ENCODE measurements at regions not wholly inside any gene's neighbourhood (a gene's known extent, or its start where the extent isn't known, plus 50 kb on each side); places are given as distances from the start of the nearest gene placed in this dataset.

DNA sequence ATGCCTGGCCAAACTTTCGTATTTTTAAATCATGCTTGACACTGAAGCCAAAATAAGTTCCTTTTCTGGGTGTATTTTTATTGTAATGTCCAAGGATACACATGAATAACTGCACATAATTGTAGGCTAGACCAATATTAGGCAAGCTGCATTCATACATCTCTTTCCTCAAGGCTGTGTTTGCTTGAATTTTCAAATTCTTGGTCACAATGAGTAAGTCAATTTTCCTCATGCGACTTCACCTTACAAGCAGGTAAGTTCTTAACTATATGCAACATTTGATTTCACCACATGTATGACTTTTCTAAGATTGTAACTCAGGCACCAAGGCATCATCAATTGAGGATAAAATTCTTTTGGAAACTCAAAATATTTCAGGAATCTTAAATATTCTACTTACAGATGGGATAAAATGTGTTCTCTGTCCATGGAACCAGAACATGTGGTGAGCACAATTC lies 112.4 kb upstream of the ZNF217 start:
- no CpG with 5 or more reads among the region's 2 CpGs for WGBS (ENCODE audit: extremely low coverage, insufficient read length, low lambda C conversion rate)
- Histone ChIP-seq H2BK5ac (ENCODE audit: insufficient read length, low read length) (no peak overlapping the region), H3K79me2 (ENCODE audit: insufficient read depth, low read length) (no peaks in the 10 kb centered on the region), H4K5ac (ENCODE audit: insufficient read length, low read depth, low read length) (no peak overlapping the region), H2BK15ac (ENCODE audit: low read depth, low read length) (no peak overlapping the region), H3K4ac (ENCODE audit: low read depth, low read length) (no peak overlapping the region), H3K23me2 (ENCODE audit: insufficient read length, low read depth, low read length, poor library complexity, severe bottlenecking) (no peaks in the 10 kb centered on the region), H3K4me2 (ENCODE audit: insufficient read depth, insufficient read length, low read length) (no peak overlapping the region), H2AFZ (ENCODE audit: low read length) (no peak overlapping the region), H3K18ac (ENCODE audit: insufficient read length, low read depth, low read length) (no peak overlapping the region), H2BK12ac (ENCODE audit: insufficient read length, low read depth, low read length) (no peak overlapping the region), H3K9me3 (ENCODE audit: control insufficient read depth, low read depth, low read length) (no peaks in the 10 kb centered on the region), H3K9ac (ENCODE audit: extremely low read depth, insufficient read length, low read length) (no peak overlapping the region), H4K20me1 (ENCODE audit: control insufficient read depth, insufficient read depth, insufficient read length) (no peaks in the 10 kb centered on the region), H3K56ac (ENCODE audit: insufficient read length, low read depth, low read length) (no peak overlapping the region), H2AK5ac (ENCODE audit: insufficient read length, low read length) (no peak overlapping the region), H3K14ac (ENCODE audit: insufficient read depth, low read length) (no peak overlapping the region), H3T11ph (ENCODE audit: low read length) (no peak overlapping the region), H2BK120ac (ENCODE audit: low read depth, low read length, poor library complexity, severe bottlenecking) (no peak overlapping the region), H2BK20ac (ENCODE audit: low read depth, low read length, poor library complexity, severe bottlenecking) (no peak overlapping the region), H3K27ac (ENCODE audit: insufficient read length, low read depth, low read length) (no peak overlapping the region), H4K8ac (replicated peaks; ENCODE audit: insufficient read length, low read depth, low read length) (no peak overlapping the region), H4K91ac (ENCODE audit: insufficient read length, low read depth, low read length) (no peak overlapping the region), H3K79me1 (ENCODE audit: insufficient read depth, low read depth, low read length, poor library complexity, severe bottlenecking) (no peaks in the 10 kb centered on the region), H3K27me3 (ENCODE audit: insufficient read depth, low read length) (no peaks in the 10 kb centered on the region), H3K23ac (ENCODE audit: insufficient read length, low read depth, low read length) (no peak overlapping the region), H3K4me1 (ENCODE audit: insufficient read depth, low read length) (peaks cover 3% of the 10 kb centered on the region; the same call in 1 of the 2 replicates)
- Mint-ChIP-seq H3K36me3 (ENCODE audit: insufficient read depth in 1 of 3, low read depth in 3 of 3) (no peaks in the 10 kb centered on the region), H3K9me3 (no peaks in the 10 kb centered on the region), H3K4me1 (peaks cover 24 to 26% of the 10 kb centered on the region in 2 experiments), H3K4me3 (no peak overlapping the region), H3K27me3 (ENCODE audit: low read depth) (no peaks in the 10 kb centered on the region), H3K27ac (peak overlapping the region; percentile 74 to 90 (median 78); a peak in 5 of 7 replicates)
- TF ChIP-seq, protein P1, sequence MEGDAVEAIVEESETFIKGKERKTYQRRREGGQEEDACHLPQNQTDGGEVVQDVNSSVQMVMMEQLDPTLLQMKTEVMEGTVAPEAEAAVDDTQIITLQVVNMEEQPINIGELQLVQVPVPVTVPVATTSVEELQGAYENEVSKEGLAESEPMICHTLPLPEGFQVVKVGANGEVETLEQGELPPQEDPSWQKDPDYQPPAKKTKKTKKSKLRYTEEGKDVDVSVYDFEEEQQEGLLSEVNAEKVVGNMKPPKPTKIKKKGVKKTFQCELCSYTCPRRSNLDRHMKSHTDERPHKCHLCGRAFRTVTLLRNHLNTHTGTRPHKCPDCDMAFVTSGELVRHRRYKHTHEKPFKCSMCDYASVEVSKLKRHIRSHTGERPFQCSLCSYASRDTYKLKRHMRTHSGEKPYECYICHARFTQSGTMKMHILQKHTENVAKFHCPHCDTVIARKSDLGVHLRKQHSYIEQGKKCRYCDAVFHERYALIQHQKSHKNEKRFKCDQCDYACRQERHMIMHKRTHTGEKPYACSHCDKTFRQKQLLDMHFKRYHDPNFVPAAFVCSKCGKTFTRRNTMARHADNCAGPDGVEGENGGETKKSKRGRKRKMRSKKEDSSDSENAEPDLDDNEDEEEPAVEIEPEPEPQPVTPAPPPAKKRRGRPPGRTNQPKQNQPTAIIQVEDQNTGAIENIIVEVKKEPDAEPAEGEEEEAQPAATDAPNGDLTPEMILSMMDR (conservative IDR thresholded peaks at IDR 0.05), result no peak
- DNase-seq, result no peak
